ENCODE measurements at regions not wholly inside any gene's neighbourhood (a gene's known extent, or its start where the extent isn't known, plus 50 kb on each side); places are given as distances from the start of the nearest gene placed in this dataset.

- no peak for TF ChIP-seq REST (IDR thresholded peaks at IDR 0.05; ENCODE audit: unreplicated experiment)
- no peak for TF ChIP-seq POLR2AphosphoS5 (IDR thresholded peaks at IDR 0.05; ENCODE audit: low read depth)
- no peak for TF ChIP-seq NANOG (IDR thresholded peaks at IDR 0.05; ENCODE audit: borderline replicate concordance)
- TF ChIP-seq ETS1 (IDR thresholded peaks at IDR 0.05) = no peak
- no peak for TF ChIP-seq CREB1 (CRISPR knock-in tag; IDR thresholded peaks at IDR 0.05; ENCODE audit: low read depth)
- TF ChIP-seq ZNF331 (CRISPR knock-in tag; IDR thresholded peaks at IDR 0.05; ENCODE audit: low read depth) = no peak
- no peak for TF ChIP-seq EZH2phosphoT487 (IDR thresholded peaks at IDR 0.05; ENCODE audit: unreplicated experiment)
- TF ChIP-seq EZH2 (IDR thresholded peaks at IDR 0.05; ENCODE audit: low read depth, unreplicated experiment) = no peak
- TF ChIP-seq JUNB (IDR thresholded peaks at IDR 0.05; ENCODE audit: unreplicated experiment) = no peak
- no peak for TF ChIP-seq STAT1 (IDR thresholded peaks at IDR 0.05; ENCODE audit: unreplicated experiment)
- no peak for TF ChIP-seq ZNF114 (CRISPR knock-in tag; IDR thresholded peaks at IDR 0.05)
Observed at GRCh38 chr6:106788761-106789160, 159.4 kb downstream of the QRSL1 start (continued).

GRCh38 chr6:106787327-106788196 is 158.2 kb downstream of the QRSL1 start:
- Histone ChIP-seq H3K4me2 (no peak overlapping the region), H3K27ac (ENCODE audit: low read depth) (no peak overlapping the region), H3K4me3 (no peak overlapping the region), H3K27me3 (ENCODE audit: insufficient read depth) (no peaks in the 10 kb centered on the region), H2AFZ (no peak overlapping the region), H3F3A (replicated peaks; ENCODE audit: low read depth) (no peaks in the 10 kb centered on the region), H3K9me2 (ENCODE audit: insufficient read depth) (peaks cover 15% of the 10 kb centered on the region), H3K4me1 (ENCODE audit: insufficient read depth) (no peaks in the 10 kb centered on the region), H3K36me3 (ENCODE audit: insufficient read depth) (no peaks in the 10 kb centered on the region), H3K79me2 (replicated peaks; ENCODE audit: insufficient read depth) (no peaks in the 10 kb centered on the region), H4K20me1 (replicated peaks; ENCODE audit: insufficient read depth) (no peaks in the 10 kb centered on the region)
- Mint-ChIP-seq H3K4me1 (peaks cover 2% of the 10 kb centered on the region), H3K9me3 (peaks cover under 1% of the 10 kb centered on the region), H3K4me3 (no peak overlapping the region), H3K27me3 (ENCODE audit: insufficient read depth, low read depth, poor library complexity) (peaks cover 6% of the 10 kb centered on the region), H3K27ac (no peak overlapping the region), H3K36me3 (ENCODE audit: low read depth) (peaks cover under 1% of the 10 kb centered on the region)
- ATAC-seq (no peak), DNase-seq (ENCODE audit: low spot score) (no peak)
- no peak for TF ChIP-seq ZNF114 (CRISPR knock-in tag; IDR thresholded peaks at IDR 0.05)
- TF ChIP-seq ZNF331 (CRISPR knock-in tag; IDR thresholded peaks at IDR 0.05; ENCODE audit: low read depth) = no peak
- no peak for TF ChIP-seq STAT1 (IDR thresholded peaks at IDR 0.05; ENCODE audit: unreplicated experiment)
- TF ChIP-seq EZH2phosphoT487 (IDR thresholded peaks at IDR 0.05; ENCODE audit: unreplicated experiment) = no peak
- TF ChIP-seq JUNB (IDR thresholded peaks at IDR 0.05; ENCODE audit: unreplicated experiment) = no peak
- TF ChIP-seq NANOG (IDR thresholded peaks at IDR 0.05; ENCODE audit: borderline replicate concordance) = no peak
- no peak for TF ChIP-seq EZH2 (IDR thresholded peaks at IDR 0.05; ENCODE audit: low read depth, unreplicated experiment)

All from GM23338 (cell line).